ENCODE measurements at regions not wholly inside any gene's neighbourhood (a gene's known extent, or its start where the extent isn't known, plus 50 kb on each side); places are given as distances from the start of the nearest gene placed in this dataset.

DNA sequence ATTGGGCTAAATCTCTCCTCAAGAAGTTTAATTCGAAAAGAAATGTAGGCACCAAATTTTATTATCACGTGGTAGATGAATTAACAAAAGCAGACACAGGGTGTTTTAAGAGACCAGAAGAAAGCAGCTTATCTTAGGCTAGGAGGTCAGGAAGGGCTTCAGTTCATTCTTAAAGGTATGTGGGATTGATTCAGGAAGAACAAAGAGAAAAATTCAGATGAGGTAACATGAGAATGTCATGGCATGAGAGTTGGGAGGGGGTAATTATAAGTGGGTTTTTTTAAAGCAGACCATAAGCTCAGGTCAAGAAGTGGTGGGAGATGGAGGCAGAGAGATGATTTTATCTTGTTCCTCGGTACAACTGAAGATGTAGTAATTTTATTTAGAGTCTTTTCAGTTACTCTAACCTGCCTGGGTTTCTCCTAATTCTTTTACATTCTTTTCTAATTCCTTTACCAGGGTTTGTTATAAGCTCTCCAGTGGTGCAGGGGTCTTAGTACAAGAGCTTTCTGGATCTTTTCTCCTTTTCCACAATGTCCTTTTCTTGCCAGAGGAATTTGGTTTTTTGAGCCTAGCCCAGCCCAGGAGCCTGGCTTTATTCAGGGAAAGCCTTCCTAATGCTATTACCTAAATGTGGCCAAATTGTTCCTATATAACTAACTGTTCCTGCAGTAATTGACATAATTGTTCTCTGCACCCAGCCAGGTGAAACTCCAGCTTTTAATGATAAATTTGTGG lies 474.1 kb upstream of the BTBD3 start:
- H3K9ac ChIP-seq (ENCODE audit: low read depth, low read length), result no peak overlapping the region
- no peaks in the 10 kb centered on the region for H3K36me3 ChIP-seq (ENCODE audit: insufficient read depth, low read length)
- peaks cover 23% of the 10 kb centered on the region for H3K4me1 ChIP-seq (ENCODE audit: insufficient read depth, low read length)
- no peaks in the 10 kb centered on the region for H3K9me3 ChIP-seq (ENCODE audit: control insufficient read depth, insufficient read depth, low read length)

DNA sequence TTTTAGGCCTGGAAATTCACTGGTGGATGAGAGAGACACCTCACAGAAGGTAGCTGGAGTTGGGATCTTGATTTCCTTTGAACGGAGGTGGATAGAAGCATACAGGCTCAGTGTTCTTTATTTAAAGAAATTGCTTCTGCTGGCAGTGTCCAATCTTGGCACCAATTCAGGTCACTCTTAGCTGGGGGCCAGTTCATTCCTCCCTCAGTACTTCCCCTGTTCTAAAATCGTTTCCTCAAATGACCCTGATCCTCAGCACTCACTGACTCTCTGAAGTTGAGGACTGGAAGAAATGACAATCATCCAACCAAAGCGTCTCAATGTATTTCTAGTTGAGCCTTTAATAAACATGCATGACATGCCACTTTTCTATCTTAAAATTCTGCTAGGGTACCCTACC lies 472.5 kb upstream of the BTBD3 start:
- Histone ChIP-seq H3K9ac (ENCODE audit: low read depth, low read length) (no peak overlapping the region), H3K36me3 (ENCODE audit: insufficient read depth, low read length) (no peaks in the 10 kb centered on the region), H3K4me1 (ENCODE audit: insufficient read depth, low read length) (peaks cover 23% of the 10 kb centered on the region), H3K9me3 (ENCODE audit: control insufficient read depth, insufficient read depth, low read length) (no peaks in the 10 kb centered on the region)

DNA sequence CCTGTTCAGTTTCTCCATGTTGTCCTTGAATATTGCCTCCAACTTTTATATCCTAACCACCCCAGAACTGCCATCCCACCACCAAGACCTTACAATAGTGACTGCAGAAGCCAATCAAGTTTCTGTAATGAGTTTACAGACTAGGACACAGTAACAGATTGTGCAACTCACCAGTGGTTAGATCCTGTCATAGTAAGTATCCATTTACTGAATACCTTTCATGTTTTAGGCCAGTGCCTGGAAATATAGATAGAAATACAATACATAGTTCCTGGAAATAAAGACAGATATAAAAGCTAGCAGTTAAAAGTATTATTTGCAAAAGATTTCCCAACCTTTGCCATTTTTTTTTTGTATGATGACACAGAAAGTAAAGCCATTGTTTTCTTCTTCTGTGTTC lies 471.8 kb upstream of the BTBD3 start:
- Histone ChIP-seq H3K36me3 (ENCODE audit: insufficient read depth, low read length) (no peaks in the 10 kb centered on the region), H3K9ac (ENCODE audit: low read depth, low read length) (no peak overlapping the region), H3K4me1 (ENCODE audit: insufficient read depth, low read length) (peaks cover 23% of the 10 kb centered on the region), H3K9me3 (ENCODE audit: control insufficient read depth, insufficient read depth, low read length) (no peaks in the 10 kb centered on the region)

DNA sequence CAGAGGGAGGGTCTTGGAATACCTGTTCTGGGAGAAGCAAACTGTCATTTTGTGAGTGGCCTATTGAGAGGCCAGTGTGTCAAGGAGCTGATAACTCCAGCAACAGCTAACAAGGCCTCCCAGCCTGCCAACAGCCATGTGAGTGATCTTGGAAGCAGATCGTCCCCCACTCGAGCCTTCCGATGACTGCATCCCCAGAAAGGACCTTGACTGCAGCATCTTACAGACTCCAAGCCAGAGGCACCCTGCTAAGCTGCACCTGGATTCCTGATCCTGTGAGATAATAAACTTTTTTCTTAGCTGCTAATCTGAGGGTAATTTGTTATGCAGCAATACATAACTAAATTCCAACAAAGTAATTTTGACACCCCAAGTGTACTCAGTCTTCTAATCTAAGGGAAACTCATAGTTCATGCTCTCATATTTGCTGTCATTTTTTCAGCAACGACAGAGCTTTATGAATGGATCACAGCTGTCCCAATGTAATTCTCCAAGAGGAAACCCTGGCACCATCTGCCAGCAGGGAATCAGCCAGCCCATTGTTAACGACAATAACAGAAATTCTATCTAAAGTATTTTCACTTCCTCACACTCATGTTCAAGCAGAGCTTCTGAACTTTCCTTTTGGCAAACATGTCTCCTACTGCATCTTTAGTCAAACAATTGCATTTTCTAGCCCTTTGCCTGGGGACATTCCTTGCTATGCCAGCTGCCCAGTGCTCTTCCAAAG lies 470.2 kb upstream of the BTBD3 start:
- H3K9me3 ChIP-seq (ENCODE audit: control insufficient read depth, insufficient read depth, low read length), result no peaks in the 10 kb centered on the region
- no peak overlapping the region for H3K9ac ChIP-seq (ENCODE audit: low read depth, low read length)
- no peaks in the 10 kb centered on the region for H3K36me3 ChIP-seq (ENCODE audit: insufficient read depth, low read length)
- H3K4me1 ChIP-seq (ENCODE audit: insufficient read depth, low read length), result peaks cover 34% of the 10 kb centered on the region

DNA sequence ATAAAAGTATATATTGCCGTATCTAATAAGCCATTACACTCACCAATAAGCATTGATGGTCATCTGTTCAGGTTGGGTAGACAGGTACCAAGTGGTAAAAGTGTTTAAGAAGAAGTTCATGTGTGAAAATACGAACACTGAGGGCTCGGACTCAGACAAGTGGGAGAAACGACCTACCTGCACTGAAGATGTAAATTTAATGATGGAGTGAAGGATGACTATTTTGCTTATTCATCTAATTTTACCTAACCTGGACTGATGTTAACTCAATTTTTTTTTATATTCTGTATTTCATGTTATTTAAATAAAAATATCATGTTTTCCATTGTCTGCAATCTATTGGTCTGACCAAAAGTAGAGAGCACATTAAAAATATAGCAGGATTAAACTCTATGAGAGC lies 469.1 kb upstream of the BTBD3 start:
- Histone ChIP-seq H3K36me3 (ENCODE audit: insufficient read depth, low read length) (no peaks in the 10 kb centered on the region), H3K9me3 (ENCODE audit: control insufficient read depth, insufficient read depth, low read length) (no peaks in the 10 kb centered on the region), H3K4me1 (ENCODE audit: insufficient read depth, low read length) (peaks cover 32% of the 10 kb centered on the region), H3K9ac (ENCODE audit: low read depth, low read length) (no peak overlapping the region)

DNA sequence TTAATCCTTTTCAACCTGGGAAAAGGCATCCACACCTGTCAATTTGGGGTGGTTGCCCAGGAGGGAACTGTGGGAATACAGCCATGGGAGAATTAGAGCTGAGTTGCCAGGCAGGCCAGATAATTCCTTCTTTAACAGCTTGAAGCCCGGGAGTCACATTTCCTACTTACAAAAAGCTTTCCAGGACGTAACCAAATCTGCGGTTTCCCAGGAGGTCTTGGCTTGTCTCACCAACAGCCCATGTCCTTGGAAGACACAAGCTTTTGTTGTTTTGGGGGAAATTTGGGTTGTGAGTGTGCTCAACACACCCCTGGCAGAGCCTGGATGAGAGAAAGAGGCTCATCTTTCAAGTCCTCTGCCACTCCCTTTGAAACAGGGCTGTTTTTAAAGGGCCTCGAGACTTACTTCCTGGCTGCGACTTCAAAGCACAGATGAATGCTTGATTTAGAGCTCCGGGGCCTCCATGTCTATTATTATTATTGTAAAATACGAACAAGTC lies 465.9 kb upstream of the BTBD3 start:
- Histone ChIP-seq H3K4me1 (ENCODE audit: insufficient read depth, low read length) (peaks cover 49% of the 10 kb centered on the region), H3K9ac (ENCODE audit: low read depth, low read length) (no peak overlapping the region), H3K36me3 (ENCODE audit: insufficient read depth, low read length) (no peaks in the 10 kb centered on the region), H3K9me3 (ENCODE audit: control insufficient read depth, insufficient read depth, low read length) (no peaks in the 10 kb centered on the region)

DNA sequence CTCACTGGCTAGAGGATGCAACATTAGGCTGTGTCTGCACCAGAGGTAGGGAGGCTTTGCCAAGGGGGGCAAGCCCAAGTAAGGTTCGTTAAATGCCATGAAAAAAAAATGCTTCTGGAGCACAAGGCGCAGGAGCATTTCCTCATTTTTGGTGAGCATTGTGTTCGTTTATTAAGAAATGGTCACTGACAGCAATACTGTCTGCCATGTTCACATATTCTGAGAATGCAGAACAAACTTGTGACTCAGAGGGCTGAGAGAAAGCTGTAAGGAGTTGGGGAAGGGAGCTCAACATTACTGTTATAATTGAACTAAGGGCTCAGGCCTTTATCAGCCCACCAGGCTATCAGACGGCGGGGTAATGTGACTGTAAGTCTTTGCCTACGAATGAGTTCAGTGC lies 465.4 kb upstream of the BTBD3 start:
- no peak overlapping the region for H3K9ac ChIP-seq (ENCODE audit: low read depth, low read length)
- no peaks in the 10 kb centered on the region for H3K9me3 ChIP-seq (ENCODE audit: control insufficient read depth, insufficient read depth, low read length)
- peaks cover 48% of the 10 kb centered on the region for H3K4me1 ChIP-seq (ENCODE audit: insufficient read depth, low read length)
- no peaks in the 10 kb centered on the region for H3K36me3 ChIP-seq (ENCODE audit: insufficient read depth, low read length)

DNA sequence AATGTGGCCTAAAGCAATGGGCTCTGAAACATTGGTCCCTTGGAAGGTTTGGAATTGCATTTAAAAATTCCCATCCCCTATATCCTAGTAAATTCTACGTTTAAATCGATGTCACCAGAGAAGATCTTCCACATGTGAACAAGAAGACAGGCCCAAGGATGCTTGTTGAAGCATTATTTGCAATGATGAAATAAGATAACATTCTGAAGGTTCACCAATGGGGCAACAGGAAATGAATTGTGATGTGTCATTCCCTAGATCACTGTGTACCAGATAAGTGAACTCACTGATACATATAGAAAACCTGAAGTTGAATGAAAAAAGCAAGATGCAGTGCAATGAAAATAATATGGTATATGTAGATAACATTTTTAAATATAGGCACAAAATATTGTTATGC lies 464.3 kb upstream of the BTBD3 start:
- H3K9ac ChIP-seq (ENCODE audit: low read depth, low read length), result no peak overlapping the region

DNA sequence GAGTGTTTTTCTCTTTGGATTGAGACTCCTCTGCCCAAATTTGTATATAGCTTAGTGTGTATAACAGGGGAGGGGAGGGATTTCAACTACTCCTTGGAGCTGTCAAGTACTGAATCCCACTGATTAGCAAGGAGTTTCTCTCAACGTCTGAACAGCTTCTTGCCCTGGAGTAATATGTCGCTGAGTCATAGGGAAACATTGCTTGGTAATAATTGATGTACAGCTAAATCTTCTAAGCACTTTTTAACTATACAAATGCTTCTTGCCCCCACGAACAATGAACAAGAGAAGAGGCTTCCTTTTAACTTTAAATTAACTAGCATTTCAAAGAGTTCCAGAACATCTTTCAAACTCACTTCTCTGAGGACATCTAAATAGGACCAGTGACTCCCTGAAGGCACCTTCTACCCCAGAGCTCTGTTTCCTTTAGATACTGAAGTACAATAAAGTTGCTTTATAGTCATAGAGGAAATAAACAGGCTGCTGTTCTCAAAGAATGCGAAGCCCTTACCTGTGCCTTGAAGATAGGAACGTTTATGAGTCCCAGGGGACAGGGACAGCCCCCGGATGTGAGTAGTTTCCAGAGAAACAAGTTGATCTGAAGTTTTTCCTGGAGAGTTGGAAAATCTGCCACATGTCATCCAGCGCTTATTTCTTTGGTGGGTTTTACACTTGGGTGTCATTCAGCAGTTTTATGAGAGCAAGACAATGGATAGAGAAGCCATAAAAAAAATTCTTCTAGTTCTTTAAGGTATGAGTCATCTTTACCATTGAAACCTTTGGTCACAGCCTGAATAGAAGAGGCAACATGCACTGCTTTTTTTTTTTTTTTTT lies 462.5 kb upstream of the BTBD3 start:
- Histone ChIP-seq H3K4me1 (ENCODE audit: insufficient read depth, low read length) (peaks cover 51% of the 10 kb centered on the region), H3K9ac (ENCODE audit: low read depth, low read length) (peak overlapping the region; percentile 27), H3K36me3 (ENCODE audit: insufficient read depth, low read length) (no peaks in the 10 kb centered on the region), H3K9me3 (ENCODE audit: control insufficient read depth, insufficient read depth, low read length) (no peaks in the 10 kb centered on the region)

More for the DNA sequence above, 464.3 kb upstream of the BTBD3 start:
- H3K4me1 ChIP-seq (ENCODE audit: insufficient read depth, low read length), result peaks cover 40% of the 10 kb centered on the region
- no peaks in the 10 kb centered on the region for H3K9me3 ChIP-seq (ENCODE audit: control insufficient read depth, insufficient read depth, low read length)
- H3K36me3 ChIP-seq (ENCODE audit: insufficient read depth, low read length), result no peaks in the 10 kb centered on the region

DNA sequence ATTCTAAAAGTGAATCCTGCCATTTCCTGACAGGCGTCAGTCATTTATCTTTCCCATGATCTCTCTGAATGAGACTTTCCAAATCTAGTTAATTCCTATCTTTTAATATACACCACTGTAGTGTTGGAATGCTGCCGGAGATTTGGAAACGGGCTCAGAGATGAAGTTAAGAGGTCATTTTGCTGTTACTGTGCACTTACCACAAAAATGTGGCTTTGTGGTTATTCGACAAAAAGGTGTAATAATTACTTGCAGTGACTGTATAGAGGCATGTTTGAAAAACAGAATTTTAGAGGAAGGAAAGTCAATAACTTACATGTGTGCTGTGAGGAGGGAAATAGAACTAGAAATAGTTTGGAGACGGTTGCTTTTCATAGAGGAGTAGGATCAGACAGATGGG lies 460.2 kb upstream of the BTBD3 start:
- H3K9ac ChIP-seq (ENCODE audit: low read depth, low read length), result no peak overlapping the region
- no peaks in the 10 kb centered on the region for H3K9me3 ChIP-seq (ENCODE audit: control insufficient read depth, insufficient read depth, low read length)
- peaks cover 41% of the 10 kb centered on the region for H3K4me1 ChIP-seq (ENCODE audit: insufficient read depth, low read length)
- H3K36me3 ChIP-seq (ENCODE audit: insufficient read depth, low read length), result no peaks in the 10 kb centered on the region

DNA sequence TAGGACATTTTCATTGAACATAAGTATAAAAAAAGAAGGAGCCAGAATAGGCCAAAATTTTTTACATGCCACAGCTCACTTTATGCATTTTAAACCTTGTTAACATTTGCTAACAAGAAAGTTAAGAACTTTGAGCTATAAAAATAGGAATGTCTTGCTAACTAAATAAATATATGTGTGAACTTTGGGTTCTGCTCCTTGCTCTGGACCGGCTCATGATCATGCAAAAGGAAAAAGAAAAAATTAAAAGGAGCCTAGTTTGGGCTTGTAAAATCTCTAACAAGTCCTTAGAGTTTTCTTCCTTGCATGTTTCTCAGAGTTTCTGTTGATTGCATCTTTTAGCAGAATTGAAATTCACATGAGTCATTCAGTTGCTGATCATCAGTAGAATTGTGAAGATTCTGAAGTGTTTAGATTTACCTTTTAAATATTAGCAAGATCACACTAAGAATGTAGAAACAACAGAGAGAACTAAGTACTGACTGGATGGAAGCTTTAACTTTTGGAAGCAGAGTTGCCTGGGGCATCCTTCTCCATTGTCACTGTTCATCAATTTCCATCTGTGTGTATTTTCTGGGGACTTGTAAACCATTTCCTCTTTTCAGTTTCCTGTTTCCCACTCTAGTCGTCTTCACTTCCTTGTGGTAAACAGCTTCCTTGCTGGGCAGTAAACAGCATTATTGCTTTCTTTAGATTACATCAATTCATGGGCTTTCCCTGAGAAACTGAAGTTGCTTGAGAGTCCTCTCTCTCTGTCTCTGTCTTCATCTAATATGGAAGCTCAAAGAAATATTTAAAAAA lies 458.4 kb upstream of the BTBD3 start:
- no peaks in the 10 kb centered on the region for H3K36me3 ChIP-seq (ENCODE audit: insufficient read depth, low read length)
- no peak overlapping the region for H3K9ac ChIP-seq (ENCODE audit: low read depth, low read length)
- no peaks in the 10 kb centered on the region for H3K9me3 ChIP-seq (ENCODE audit: control insufficient read depth, insufficient read depth, low read length)
- peaks cover 32% of the 10 kb centered on the region for H3K4me1 ChIP-seq (ENCODE audit: insufficient read depth, low read length)

DNA sequence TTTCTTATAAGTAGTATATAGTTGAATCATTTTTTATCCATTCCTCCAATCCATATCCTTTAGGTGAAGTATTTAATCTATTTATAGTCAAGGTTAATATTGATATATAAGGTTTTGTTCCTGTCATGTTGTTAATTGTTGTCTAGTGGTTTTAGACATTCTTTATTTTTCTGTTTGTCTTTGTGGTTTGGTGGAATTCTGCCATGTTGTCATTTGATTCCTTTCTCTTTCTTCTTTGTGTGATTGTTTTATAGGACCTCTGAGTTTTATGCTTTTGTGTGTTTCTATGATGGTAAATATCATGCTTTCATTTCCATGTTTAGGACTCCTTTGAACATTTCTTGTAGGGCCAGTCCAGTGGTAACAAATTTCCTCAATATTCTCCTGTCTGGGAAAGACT lies 450.3 kb upstream of the BTBD3 start:
- no peaks in the 10 kb centered on the region for H3K36me3 ChIP-seq (ENCODE audit: insufficient read depth, low read length)
- H3K4me1 ChIP-seq (ENCODE audit: insufficient read depth, low read length), result peaks cover 6% of the 10 kb centered on the region; the same call in 1 of the 2 replicates
- H3K9me3 ChIP-seq (ENCODE audit: control insufficient read depth, insufficient read depth, low read length), result no peaks in the 10 kb centered on the region
- no peak overlapping the region for H3K9ac ChIP-seq (ENCODE audit: low read depth, low read length)

DNA sequence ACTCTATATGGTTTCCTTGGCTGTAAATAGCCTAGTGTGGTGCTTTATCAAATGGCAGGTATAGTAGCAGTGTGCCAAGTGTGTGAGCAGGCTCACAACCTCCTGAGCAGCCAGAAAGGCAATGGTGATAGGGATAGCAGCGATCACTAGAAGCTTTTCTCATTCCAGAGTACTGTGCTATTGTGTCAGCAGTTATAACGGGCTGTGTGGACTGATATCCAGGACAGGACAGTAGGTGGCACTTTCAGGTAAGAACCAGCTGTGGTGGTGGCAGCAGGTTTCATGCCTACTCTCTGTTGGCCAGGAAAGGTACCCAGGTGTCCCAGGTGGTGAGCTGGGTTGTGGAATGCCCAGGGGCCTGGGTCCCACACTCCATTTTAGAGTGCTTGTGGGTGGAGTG lies 448.8 kb upstream of the BTBD3 start:
- no peak overlapping the region for H3K9ac ChIP-seq (ENCODE audit: low read depth, low read length)
- H3K36me3 ChIP-seq (ENCODE audit: insufficient read depth, low read length), result no peaks in the 10 kb centered on the region
- no peaks in the 10 kb centered on the region for H3K9me3 ChIP-seq (ENCODE audit: control insufficient read depth, insufficient read depth, low read length)
- H3K4me1 ChIP-seq (ENCODE audit: insufficient read depth, low read length), result peaks cover 6% of the 10 kb centered on the region; the same call in 1 of the 2 replicates
